Activated CD4-positive, alpha-beta T cell treated with anti-CD3 and anti-CD28 coated beads, Interleukin-10, Interleukin-2, amounts not matched to agents 100 ng/mL and 50 ng/mL, durations not matched to agents 16 hours and 8 hours (primary cell): ENCODE measurements at regions not wholly inside any gene's neighbourhood (a gene's known extent, or its start where the extent isn't known, plus 50 kb on each side); places are given as distances from the start of the nearest gene placed in this dataset.
A peak's percentile ranks its signal among the peaks of the same experiment; 100 is the strongest.

Experiments
- DNase-seq: peaks from one replicate; pipeline ENCODE4 v3.0.0-alpha.2; 2020

GRCh38 chr18:41444943-41445342 is 510.1 kb upstream of the PIK3C3 start:
- no peak for DNase-seq

GRCh38 chr18:41436772-41437171 is 518.3 kb upstream of the PIK3C3 start:
- DNase-seq, result no peak

GRCh38 chr18:41418598-41418997 is 536.4 kb upstream of the PIK3C3 start:
- DNase-seq, result no peak

GRCh38 chr18:41416044-41416443 is 539.0 kb upstream of the PIK3C3 start:
- no peak for DNase-seq

GRCh38 chr18:41410006-41410405 is 545.0 kb upstream of the PIK3C3 start:
- DNase-seq, result no peak

GRCh38 chr18:41406834-41407233 is 548.2 kb upstream of the PIK3C3 start:
- no peak for DNase-seq

GRCh38 chr18:41396861-41397260 is 558.2 kb upstream of the PIK3C3 start:
- no peak for DNase-seq

- no peak for DNase-seq
These were observed 558.8 kb upstream of the PIK3C3 start for GRCh38 chr18:41396211-41396610.

GRCh38 chr18:41395695-41396094 is 559.3 kb upstream of the PIK3C3 start:
- DNase-seq, result no peak

- DNase-seq, result peak; percentile 16
These were observed 563.1 kb upstream of the PIK3C3 start for GRCh38 chr18:41391616-41392595.

- no peak for DNase-seq
These were observed 564.7 kb upstream of the PIK3C3 start for GRCh38 chr18:41390309-41390708.

- DNase-seq, result no peak
These were observed 576.4 kb upstream of the PIK3C3 start for GRCh38 chr18:41378598-41378997.

- no peak for DNase-seq
These were observed 581.4 kb upstream of the PIK3C3 start for GRCh38 chr18:41373612-41374011.

- no peak for DNase-seq
These were observed 582.9 kb upstream of the PIK3C3 start for GRCh38 chr18:41372046-41372665.

GRCh38 chr18:41371156-41372045 is 583.6 kb upstream of the PIK3C3 start:
- no peak for DNase-seq

GRCh38 chr18:41370740-41371139 is 584.3 kb upstream of the PIK3C3 start:
- DNase-seq, result no peak

GRCh38 chr18:41357708-41358107 is 597.3 kb upstream of the PIK3C3 start:
- no peak for DNase-seq

- DNase-seq, result no peak
These were observed 601.1 kb upstream of the PIK3C3 start for GRCh38 chr18:41353777-41354528.

GRCh38 chr18:41351430-41351829 is 603.6 kb upstream of the PIK3C3 start:
- no peak for DNase-seq

GRCh38 chr18:41347057-41347456 is 608.0 kb upstream of the PIK3C3 start:
- no peak for DNase-seq

GRCh38 chr18:41343808-41344207 is 611.2 kb upstream of the PIK3C3 start:
- no peak for DNase-seq

GRCh38 chr18:41338341-41338740 is 616.7 kb upstream of the PIK3C3 start:
- no peak for DNase-seq
